Lower leg skin (tissue), 4 donors: ENCODE measurements at regions not wholly inside any gene's neighbourhood (a gene's known extent, or its start where the extent isn't known, plus 50 kb on each side); places are given as distances from the start of the nearest gene placed in this dataset.

Source experiments
- DNase-seq, 2 donors: peaks; one replicate each; pipeline ENCODE4 v3.0.0-alpha.2; 2019; ENCODE audit warnings: low spot score in 2 of 2
- H3K4me3 ChIP-seq: fragments of 200-600 bp; sonication (generic); 2 replicates; pipeline ENCODE4 v1.5.1; 2017; ENCODE audit warnings: mild to moderate bottlenecking, low read depth; ENCODE audit not compliant: poor library complexity, severe bottlenecking
- CTCF ChIP-seq, 3 donors: fragments of 450-650 bp; IDR thresholded peaks; one replicate each; pipeline ENCODE4 v1.5.1; 2016; ENCODE audit warnings: antibody characterized with exemption in 3 of 3, mild to moderate bottlenecking in 3 of 3, moderate library complexity in 2 of 3
- POLR2A ChIP-seq, 2 donors: fragments of 450-650 bp; IDR thresholded peaks; one replicate each; pipeline ENCODE4 v1.6.1; 2016 to 2017; ENCODE audit warnings: antibody characterized with exemption in 2 of 2, mild to moderate bottlenecking in 1 of 2, moderate library complexity in 1 of 2
- WGBS, 2 donors: methylation state at CpG; one replicate each; pipeline ENCODE4 v1.1.5; 2018; 5-methylcytosine and 5-hydroxymethylcytosine counted together
- intact Hi-C: fragments of 100-400 bp; cut with DNase I; formaldehyde crosslinking; loops from one replicate; pipeline ENCODE4 v1.15.0; 2023; ENCODE audit warnings: low total_unique reads

- TF ChIP-seq POLR2A (IDR thresholded peaks at IDR 0.05) (no peak), CTCF (IDR thresholded peaks at IDR 0.05) (no peak)
- no peak overlapping the region for H3K4me3 ChIP-seq
- 89 to 92% methylated on average over 4 of the region's 4 CpGs for WGBS, 2 donors
- intact Hi-C loops, result no loop called here
- no peak for DNase-seq
These were observed 124.9 kb upstream of the OLIG2 start for GRCh38 chr21:32900814-32901213.

- WGBS, 2 donors, result 68 to 70% methylated on average over 3 of the region's 3 CpGs
- intact Hi-C loops, result no loop called here
- TF ChIP-seq POLR2A (IDR thresholded peaks at IDR 0.05), result no peak
- no peak for TF ChIP-seq CTCF (IDR thresholded peaks at IDR 0.05)
- no peak overlapping the region for H3K4me3 ChIP-seq
- DNase-seq, result no peak
These were observed 118.2 kb upstream of the OLIG2 start for GRCh38 chr21:32907521-32907920.

- intact Hi-C loops, result no loop called here
- 70 to 75% methylated on average over 3 of the region's 3 CpGs for WGBS, 2 donors
- TF ChIP-seq CTCF (IDR thresholded peaks at IDR 0.05) (no peak), POLR2A (IDR thresholded peaks at IDR 0.05) (no peak)
- DNase-seq, result no peak
- H3K4me3 ChIP-seq, result no peak overlapping the region
These were observed 117.2 kb upstream of the OLIG2 start for GRCh38 chr21:32908534-32908933.

- H3K4me3 ChIP-seq, result no peak overlapping the region
- no peak for TF ChIP-seq CTCF (IDR thresholded peaks at IDR 0.05)
- TF ChIP-seq POLR2A (IDR thresholded peaks at IDR 0.05), result no peak
- intact Hi-C loops, result no loop called here
- 74 to 79% methylated on average over 5 of the region's 5 CpGs for WGBS, 2 donors
- DNase-seq, result no peak
These were observed 116.3 kb upstream of the OLIG2 start for GRCh38 chr21:32909393-32909792.

- intact Hi-C loops, result no loop called here
- no peak for DNase-seq
- no peak for TF ChIP-seq CTCF (IDR thresholded peaks at IDR 0.05)
- TF ChIP-seq POLR2A (IDR thresholded peaks at IDR 0.05), result no peak
- H3K4me3 ChIP-seq, result no peak overlapping the region
- 55 to 58% methylated on average over 3 of the region's 3 CpGs for WGBS, 2 donors
These were observed 111.2 kb upstream of the OLIG2 start for GRCh38 chr21:32914424-32915039.

- WGBS, 2 donors, result 79 to 82% methylated on average over 1 of the region's 1 CpG
- no peak for DNase-seq
- H3K4me3 ChIP-seq, result no peak overlapping the region
- intact Hi-C loops, result no loop called here
- TF ChIP-seq POLR2A (IDR thresholded peaks at IDR 0.05) (no peak), CTCF (IDR thresholded peaks at IDR 0.05) (no peak)
These were observed 110.6 kb upstream of the OLIG2 start for GRCh38 chr21:32915099-32915498.
